Suprapubic skin (tissue), 3 donors: ENCODE measurements at regions not wholly inside any gene's neighbourhood (a gene's known extent, or its start where the extent isn't known, plus 50 kb on each side); places are given as distances from the start of the nearest gene placed in this dataset.

Experiments
- CTCF ChIP-seq, 2 donors: fragments of 200-600 bp in 1 of 2; fragments of 450-650 bp in 1 of 2; sonication (generic) in 1 of 2; IDR thresholded peaks; one replicate each; pipeline ENCODE4 v1.5.1; 2016 to 2019; ENCODE audit warnings: antibody characterized with exemption in 2 of 2, mild to moderate bottlenecking in 1 of 2, moderate library complexity in 1 of 2
- POLR2AphosphoS5 ChIP-seq, 3 donors: sonication (generic); formaldehyde crosslinking; IDR thresholded peaks; one replicate each; pipeline ENCODE4 v1.6.1; 2017; ENCODE audit warnings: antibody characterized with exemption in 3 of 3

- TF ChIP-seq CTCF (IDR thresholded peaks at IDR 0.05) (no peak), POLR2AphosphoS5 (IDR thresholded peaks at IDR 0.05) (no peak)
These were observed 302.5 kb downstream of the RWDD3 start for GRCh38 chr1:95536501-95536900.
